WTC11 (cell line): ENCODE measurements at regions not wholly inside any gene's neighbourhood (a gene's known extent, or its start where the extent isn't known, plus 50 kb on each side); places are given as distances from the start of the nearest gene placed in this dataset.

Experiments
- ATF2 ChIP-seq: sonication (generic); formaldehyde crosslinking; IDR thresholded peaks from 2 replicates; pipeline ENCODE4 v1.8.1; 2022; ENCODE audit warnings: low read depth, missing genetic modification reagents, borderline replicate concordance
- CTCF ChIP-seq: fragments of 200-600 bp; IDR thresholded peaks from 2 replicates; pipeline ENCODE4 v1.8.0; 2022; ENCODE audit warnings: antibody characterized with exemption
- NFE2L1 ChIP-seq: sonication (generic); formaldehyde crosslinking; IDR thresholded peaks from 2 replicates; pipeline ENCODE4 v1.8.1; 2023; ENCODE audit warnings: missing genetic modification reagents
- NR1H2 ChIP-seq: sonication (generic); formaldehyde crosslinking; IDR thresholded peaks from 2 replicates; pipeline ENCODE4 v1.9.0; 2021; ENCODE audit warnings: mild to moderate bottlenecking, moderate library complexity, missing genetic modification reagents
- TCF7 ChIP-seq: sonication (generic); formaldehyde crosslinking; IDR thresholded peaks from 2 replicates; pipeline ENCODE4 v1.8.0; 2022; ENCODE audit warnings: mild to moderate bottlenecking, low read depth, missing genetic modification reagents, moderate library complexity

GRCh38 chrX:64843224-64843623, 133.0 kb downstream of the ZC4H2 start:
- TF ChIP-seq NFE2L1 (CRISPR knock-in tag) (no peak), ATF2 (CRISPR knock-in tag) (no peak), CTCF (no peak), TCF7 (CRISPR knock-in tag) (no peak), NR1H2 (CRISPR knock-in tag) (no peak)
